ENCODE measurements at regions not wholly inside any gene's neighbourhood (a gene's known extent, or its start where the extent isn't known, plus 50 kb on each side); places are given as distances from the start of the nearest gene placed in this dataset.
"Not testable (repeated sequence)": the region's sequence is repeated elsewhere in the genome, so short reads cannot be mapped to it uniquely, and the experiment has no call there.

DNA sequence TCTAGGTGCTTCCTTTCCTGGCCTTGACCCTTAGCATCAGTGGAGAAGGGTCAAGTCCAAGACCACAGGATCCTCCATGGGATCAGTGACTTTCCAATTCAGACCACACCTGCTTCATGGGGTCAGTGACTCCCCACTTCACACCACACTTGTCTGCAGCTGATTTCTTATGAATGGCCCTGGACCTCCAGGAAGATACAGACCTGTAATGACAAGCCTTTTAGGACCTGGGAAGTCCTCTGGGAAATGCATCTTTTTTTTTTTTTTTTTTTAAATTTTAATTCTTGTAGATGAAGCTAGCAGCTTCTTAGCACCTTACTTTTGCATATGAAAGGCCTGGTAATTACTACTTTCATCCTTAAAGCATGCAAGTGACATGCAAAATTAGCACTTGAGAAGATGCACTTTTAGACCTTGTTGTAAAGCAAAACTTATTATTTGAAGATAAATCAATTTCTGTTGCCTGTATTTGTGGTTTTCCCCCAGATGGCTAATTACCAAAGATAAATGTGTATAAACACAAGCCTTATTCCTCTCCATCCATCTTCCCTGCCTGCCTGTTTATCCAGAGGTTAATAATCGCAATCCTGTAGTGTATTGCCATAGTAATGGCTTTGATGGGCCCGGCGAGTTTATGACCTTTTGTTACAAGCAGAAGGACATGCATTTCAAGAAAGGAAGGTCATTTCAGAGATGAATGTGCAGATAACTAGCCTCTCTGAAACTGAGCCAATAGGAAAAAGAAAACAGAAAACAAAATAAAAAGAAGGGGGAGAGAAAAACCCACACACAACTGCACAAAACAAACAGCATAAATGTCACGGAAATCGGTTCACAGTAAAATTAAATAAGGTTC, 1018.7 kb downstream of the TYW1 start:
- no peak for DNase-seq (ENCODE audit: low spot score)

DNA sequence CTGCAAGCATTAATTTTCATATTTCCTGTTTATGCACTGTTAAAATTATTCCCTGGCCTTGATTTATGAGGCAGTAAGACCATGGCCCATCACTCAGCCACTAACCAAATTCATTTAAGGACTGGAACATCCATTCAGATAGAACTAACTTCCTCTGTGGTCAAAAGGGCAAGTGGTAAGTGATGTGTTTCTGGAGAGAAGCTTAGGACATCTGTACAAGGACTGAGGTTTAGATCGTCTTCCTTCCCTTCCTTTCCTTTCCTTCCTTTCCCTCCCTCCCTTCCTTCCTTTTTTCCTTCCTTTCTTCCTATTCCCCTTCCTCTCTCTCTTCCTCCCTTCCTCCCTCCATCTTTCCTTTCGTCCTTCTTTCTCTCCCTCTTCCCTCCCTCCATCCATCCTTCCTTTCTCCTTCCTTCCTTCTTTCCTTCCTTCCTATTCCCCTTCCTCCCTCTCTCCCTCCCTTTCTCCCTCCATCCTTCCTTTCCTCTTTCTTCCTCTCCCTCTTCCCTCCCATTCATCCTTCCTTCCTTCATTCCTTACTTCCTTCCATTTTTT, 1019.4 kb downstream of the TYW1 start:
- DNase-seq (ENCODE audit: low spot score) = no peak

DNA sequence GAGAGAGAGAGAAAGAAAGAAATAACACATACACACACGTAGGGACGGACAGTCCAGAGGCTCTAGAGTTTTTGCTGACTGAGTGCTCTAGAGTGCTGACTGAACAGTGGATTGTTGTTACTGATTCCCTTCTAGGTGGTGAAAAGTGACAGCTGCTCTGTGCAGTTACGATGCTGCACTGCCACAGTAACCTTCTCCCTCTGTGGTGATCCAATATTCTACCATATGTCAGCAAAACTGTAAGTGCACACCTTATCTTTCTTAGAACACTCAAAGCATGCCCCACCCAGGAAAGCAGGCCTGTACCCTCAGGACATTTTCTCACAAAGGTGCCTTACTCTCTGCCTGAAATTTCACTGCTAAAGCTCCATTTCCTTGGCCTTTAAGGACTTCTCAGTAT, 1023.5 kb downstream of the TYW1 start:
- no peak for DNase-seq (ENCODE audit: low spot score)

DNA sequence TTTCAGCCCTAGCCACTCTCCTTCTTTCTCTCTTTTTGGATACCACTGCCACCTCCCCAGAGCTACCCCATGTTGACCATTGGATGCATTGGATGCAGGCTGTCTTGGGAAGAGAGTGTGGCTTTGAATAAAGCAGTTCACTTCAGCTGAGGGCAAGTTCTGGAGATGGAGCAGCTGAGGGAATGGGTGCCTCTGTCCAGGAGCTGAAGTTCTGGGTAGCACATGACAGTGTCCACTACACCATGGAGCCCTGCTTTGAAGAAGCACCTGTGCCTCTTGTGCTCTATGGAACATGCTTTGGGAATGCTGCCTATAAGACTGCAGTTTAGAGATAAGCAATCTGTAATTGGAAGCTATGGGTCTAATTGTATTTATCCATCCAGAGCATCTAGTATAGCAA, 1028.7 kb downstream of the TYW1 start:
- DNase-seq (ENCODE audit: low spot score) = no peak

DNA sequence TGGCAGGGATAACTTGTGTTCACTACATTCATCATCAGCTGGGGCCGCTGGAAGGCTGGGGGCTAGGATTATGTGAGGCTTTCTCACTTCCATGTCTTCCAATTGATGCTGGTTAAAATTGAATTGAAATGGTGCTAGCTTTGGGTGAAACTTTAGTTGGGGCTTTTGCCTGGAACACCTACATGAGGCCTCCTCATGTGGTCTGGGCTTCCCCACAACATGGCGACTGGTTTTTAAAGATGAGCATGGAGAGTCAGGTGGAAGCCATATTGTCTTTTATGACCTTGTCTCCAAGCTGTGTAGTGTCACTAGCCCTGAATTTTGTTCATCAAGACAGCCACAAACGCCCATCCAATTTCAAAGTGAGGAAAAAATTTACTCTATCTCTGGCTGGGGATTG, 1033.9 kb downstream of the TYW1 start:
- DNase-seq (ENCODE audit: low spot score) = no peak

DNA sequence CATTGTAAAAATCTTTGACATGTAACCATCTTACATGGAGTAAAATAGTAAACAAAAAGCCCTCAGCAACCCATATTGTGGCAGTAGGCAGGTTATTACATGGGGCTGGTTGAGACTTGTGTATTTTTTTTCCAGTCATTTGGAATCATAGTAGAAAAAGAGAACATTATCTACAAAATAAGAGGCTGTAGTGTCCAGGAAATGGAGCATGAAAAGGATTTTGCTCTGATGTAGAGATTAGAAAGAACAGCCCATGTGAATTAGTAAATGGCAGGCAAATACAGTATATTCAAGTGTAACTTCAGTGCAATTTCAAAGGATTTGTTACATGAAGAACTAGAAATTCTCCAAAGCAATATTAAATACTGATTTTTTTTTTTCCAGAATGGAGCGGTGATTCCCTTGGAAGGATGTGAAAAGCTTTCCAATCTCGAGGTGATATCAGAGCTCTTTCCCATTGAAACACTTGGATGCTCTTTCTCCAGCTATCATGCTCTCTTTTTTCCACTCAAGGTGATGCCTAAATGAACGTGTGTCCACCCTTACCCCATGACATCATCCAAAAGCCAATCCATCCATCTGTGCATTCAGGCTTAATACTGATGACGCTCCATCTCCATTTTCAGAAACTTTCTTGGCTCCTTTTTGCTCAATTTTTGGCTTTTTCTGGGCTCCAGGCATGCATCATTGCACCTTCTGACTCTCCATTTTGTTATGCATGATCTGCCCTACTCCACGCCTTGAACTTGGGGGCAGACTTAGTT, 1034.7 kb downstream of the TYW1 start:
- DNase-seq (ENCODE audit: low spot score) = no peak

DNA sequence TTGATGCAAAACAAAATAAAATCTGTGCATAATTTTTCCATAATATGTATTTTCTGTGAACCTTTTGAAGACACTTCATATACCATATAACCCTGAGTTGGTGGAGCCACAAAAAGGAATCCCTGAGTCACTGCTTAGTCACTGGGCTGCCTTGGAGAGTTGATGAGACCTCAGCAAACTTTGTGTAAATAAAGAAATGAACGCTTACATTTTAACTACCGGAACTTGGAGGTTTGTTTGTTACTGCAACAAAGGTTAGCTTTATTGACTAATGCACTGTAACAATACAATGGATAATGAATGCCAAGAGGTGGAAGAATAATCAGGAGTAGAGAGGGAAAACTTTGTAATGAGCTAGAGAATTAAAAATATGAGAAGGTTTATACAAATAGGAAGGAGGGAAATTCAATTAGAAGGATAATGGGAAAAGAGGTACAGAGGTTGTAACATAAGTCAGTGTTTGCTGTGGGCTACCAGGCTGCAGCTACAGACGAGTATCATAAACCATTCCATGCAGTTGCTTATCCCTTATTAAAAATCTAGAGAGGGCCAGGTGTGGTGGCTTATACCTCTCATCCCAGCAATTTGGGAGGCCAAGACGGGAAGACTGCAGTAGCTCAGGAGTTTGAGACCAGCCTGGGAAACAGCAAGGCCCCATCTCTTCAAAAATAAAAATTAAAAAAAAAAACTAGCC, 1042.1 kb downstream of the TYW1 start:
- peak; percentile 65 for DNase-seq (ENCODE audit: low spot score)

DNA sequence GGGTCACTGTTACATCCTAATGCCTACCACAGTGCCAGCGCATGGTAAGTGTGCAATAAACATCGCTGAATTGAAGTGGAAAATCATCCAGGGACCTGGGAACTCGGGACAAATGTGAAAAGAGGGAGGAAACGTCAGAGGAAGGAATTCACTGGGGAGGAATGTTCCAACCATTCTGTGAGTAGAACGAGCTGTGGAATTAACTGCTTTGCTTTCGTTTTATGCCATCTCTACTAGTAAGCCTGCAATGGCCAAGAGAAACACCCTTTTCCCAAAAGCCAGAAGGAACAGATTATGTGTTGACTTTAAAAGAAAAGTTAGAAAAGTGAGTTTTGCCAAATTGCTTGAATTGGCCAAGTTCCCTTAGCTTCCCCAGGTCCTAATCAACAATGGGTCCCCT, 1044.9 kb downstream of the TYW1 start:
- peak; percentile 9 for DNase-seq (ENCODE audit: low spot score)

DNA sequence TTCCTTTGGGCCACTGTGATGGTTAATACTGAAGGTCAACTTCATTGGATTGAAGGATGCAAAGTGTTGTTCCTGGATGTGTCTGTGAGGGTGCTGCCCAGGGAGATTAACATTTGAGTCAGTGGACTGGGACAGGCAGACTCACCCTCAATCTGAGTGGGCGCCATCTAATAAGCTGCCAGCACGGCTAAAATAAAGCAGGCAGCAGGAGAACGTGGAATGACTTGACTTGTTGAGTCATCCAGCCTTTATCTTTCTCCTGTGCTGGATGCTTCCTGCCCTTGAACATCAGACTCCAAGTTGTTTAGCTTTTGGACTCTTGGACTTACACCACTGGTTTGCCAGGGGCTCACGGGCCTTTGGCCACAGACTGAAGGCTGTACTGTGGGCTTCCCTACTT, 1046.9 kb downstream of the TYW1 start:
- no peak for DNase-seq (ENCODE audit: low spot score)

DNA sequence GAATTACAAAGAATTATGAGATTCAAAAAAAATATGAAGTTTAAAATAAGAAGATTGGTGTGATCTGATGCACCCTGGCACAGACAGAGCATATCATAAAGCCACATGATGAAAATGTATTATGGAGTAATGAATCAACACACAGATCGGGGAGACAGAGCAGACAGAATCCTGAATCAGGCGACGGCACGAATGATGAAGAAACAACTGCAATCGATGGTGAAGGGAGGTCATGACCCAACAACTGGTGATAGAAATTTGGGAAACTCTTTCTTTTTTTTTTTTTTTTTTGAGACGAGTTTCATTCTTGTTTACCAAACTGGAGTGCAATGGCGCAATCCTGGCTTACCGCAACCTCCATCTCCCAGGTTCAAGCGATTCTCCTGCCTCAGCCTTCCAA, 1054.0 kb downstream of the TYW1 start:
- no peak for DNase-seq (ENCODE audit: low spot score)

DNA sequence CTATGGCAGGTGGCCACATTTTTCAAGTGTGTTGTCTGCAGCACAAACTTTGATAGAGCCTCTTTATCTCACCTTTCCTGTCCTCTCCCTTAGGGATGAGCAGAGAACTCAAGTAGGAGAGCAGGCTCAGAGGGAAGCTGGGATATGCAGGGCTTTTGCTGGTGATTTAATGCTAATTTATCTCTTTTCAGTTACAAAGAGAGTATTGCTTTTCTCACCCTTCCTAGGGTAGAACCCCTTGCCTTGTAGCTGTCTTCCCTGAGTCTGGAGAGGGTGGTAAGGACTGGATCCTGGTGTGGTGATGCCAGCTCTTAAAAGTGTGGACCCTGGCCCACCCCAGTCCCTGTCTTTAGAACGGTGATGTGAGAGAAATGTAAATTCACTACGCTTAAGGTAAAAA, 1061.4 kb downstream of the TYW1 start:
- no peak for DNase-seq (ENCODE audit: low spot score)

DNA sequence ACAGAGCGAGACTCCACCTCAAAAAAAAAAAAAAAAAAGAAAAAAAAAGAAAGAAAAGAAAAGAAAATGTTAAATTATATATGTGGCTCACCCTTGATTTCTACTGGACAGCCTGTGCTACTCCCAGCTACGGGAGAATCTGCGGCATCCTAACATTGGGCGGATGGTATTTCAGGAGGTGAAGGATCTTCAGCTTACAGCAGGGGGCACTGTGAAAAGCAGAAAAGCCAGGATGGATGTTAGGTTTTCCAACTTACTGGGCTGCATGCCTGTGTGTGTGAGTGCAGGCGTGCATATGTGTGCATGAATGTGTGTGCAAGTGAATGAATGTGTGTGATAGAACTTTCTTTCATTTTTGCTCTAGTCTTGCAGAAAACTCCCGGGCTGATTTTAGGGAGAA, 1066.5 kb downstream of the TYW1 start:
- no peak for DNase-seq (ENCODE audit: low spot score)

DNA sequence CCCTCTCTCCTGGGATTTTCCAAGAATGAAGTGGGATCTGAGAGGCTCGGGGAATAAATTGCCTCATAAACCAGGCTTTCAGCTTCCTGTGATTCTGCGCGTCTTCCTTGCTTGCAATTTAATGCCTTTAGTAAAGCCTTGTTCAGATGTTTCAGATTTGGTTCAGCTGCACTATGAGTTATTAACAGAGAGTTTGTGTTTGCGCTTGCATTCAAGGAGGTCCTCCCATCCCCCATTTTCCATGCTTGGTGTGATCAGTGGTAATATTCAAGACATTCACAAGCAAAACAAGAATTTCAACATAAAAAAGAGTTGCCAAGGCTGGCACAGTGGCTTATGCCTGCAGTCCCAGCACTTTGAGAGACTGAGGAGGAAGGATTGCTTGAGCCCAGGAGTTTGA, 1068.9 kb downstream of the TYW1 start:
- no peak for DNase-seq (ENCODE audit: low spot score)

DNA sequence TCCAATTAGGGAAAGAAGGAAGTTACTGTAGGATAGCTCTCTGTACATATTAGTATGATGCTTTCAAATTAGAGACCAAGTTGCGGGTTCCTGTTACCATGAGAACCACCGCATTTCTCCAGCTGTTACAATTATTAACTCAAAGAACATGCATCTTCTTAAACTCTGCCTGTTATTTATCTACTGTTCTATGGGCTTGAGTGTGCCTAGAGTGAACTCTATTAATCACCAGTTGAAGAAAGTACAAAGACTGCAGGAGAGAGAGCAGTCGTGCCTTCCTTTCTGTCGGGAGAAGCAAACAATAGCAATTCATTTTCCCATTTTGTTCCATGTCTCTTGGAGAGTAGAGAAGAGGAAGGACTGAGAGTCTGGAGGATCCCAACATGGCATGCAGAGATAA, 1071.2 kb downstream of the TYW1 start:
- DNase-seq (ENCODE audit: low spot score) = no peak

DNA sequence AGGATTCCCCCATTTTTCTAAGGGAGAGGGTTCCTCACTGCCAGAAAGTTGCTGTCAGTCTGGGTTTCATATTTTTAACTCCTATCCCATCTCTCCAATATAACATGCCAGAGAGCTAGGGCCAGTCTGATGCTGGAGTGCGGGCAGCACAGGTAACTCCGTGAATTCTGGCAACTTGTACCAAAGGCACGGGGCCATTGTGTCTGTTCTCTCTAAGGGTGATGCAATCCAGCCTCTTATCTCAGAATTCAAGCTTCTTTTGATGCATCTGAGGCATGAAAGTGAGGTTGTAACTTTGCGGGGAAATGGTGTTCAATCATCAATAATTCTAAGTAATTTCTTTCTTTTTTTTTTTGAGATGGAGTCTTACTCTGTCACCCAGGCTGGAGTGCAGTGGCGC, 1074.4 kb downstream of the TYW1 start:
- no peak for DNase-seq (ENCODE audit: low spot score)

DNA sequence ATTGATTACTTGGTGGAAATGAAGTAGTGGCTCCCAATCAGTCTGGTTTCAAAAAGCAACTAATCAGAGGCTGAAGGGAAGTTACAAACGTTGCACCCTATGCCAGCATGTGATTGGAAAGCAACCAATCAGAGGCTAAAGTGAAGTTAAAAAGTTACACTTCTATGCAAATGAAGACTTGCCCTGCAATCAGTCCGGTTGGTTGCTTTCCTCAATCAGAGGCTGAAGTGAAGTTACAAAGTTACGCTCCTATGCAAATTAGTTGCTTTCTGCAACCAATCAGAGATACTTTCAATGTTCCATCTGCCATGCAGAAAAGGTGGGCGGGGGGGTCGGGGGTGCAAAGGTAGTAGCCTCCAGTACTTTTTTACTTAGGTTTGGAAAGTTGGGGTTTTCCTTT, 1077.1 kb downstream of the TYW1 start:
- DNase-seq (ENCODE audit: low spot score) = no peak

DNA sequence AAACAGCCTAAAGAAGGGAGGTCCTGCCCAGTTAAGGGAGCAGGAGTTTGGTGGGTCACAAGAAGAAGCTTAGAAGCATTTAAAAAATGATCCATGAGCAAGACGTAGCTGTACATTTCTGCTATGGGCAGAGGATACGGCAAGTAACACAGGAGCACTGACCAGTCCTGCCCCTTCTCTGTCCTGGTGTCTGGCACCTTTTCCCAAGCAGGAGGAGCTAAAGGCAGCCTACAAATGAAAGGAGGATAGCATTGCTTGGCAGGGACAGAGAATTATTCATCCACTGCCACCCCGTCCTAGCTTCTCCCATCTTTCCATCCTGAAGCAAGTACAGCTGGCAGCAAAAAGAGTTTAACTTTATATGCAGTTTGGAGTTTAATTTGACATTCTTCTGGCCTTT, 1077.6 kb downstream of the TYW1 start:
- no peak for DNase-seq (ENCODE audit: low spot score)

DNA sequence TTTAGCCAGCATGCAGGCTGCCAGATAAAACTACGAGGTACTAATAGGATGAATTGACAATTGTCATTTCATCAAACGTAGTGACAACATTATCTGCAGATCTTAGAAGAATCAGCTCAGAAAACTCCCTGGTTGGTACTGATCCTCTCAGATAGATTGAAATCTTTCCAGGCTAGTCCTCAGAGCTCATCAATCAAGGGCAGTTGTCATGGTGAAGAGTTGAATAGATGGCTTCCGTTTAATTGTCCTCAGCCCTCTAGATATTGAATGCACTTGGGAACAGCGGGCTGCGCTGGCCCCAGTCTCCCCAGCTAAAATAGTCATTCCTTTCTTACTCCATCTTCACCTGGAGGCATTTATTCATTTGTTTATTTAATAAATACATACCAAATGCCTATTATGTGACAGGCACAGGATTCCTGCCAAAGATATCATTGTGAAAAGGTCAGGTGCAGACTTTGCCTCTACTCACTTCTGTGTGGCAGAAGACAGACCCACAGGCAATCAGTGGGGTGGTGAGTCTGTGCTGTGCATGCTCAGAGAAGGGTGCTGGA, 1081.6 kb downstream of the TYW1 start:
- no peak for DNase-seq (ENCODE audit: low spot score)

DNA sequence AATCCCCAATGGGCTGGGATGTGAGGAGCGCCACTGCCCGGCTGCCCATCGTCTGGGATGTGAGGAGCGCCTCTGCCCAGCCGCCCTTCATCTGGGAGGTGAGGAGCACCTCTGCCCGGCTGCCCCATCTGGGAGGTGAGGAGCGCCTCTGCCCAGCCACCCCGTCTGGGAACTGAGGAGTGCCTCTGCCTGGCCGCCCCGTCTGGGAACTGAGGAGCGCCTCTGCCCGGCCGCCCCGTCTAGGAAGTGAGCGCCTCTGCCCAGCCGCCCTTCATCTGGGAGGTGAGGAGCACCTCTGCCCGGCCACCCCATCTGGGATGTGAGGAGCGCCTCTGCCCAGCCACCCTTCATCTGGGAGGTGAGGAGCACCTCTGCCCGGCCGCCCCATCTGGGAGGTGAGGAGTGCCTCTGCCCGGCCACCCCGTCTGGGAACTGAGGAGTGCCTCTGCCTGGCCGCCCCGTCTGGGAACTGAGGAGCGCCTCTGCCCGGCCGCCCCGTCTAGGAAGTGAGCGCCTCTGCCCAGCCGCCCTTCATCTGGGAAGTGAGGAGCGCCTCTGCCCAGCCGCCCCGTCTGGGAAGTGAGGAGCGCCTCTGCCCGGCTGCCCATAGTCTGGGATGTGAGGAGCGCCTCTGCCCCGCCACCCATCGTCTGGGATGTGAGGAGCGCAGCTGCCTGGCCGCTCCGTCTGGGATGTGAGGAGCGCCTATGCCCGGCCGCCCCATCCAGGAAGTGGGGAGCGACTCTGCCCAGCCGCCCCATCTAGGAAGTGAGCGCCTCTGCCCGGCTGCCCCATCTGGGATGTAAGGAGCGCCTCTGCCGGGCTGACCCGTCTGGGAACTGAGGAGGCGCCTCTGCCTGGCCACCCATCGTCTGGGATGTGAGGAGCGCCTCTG, 1085.7 kb downstream of the TYW1 start:
- not testable (repeated sequence) for DNase-seq (ENCODE audit: low spot score)

DNA sequence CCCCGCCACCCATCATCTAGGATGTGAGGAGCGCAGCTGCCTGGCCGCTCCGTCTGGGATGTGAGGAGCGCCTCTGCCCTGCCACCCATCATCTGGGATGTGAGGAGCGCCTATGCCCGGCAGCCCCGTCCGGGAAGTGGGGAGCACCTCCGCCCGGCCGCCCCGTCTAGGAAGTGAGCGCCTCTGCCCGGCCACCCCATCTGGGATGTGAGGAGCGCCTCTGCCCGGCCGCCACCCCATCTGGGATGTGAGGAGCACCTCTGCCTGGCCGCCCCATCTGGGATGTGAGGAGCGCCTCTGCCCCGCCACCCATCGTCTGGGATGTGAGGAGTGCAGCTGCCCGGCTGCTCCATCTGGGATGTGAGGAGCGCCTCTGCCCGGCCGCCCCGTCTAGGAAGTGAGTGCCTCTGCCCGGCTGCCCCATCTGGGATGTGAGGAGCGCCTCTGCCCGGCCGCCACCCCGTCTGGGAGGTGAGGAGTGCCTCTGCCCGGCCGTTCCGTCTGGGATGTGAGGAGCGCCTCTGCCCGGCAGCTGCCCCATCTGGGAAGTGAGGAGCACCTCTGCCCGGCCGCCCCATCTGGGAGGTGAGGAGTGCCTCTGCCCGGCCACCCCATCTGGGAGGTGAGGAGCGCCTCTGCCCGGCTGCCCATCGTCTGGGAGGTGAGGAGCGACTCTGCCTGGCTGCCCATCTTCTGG, 1086.5 kb downstream of the TYW1 start:
- DNase-seq (ENCODE audit: low spot score) = not testable (repeated sequence)

DNA sequence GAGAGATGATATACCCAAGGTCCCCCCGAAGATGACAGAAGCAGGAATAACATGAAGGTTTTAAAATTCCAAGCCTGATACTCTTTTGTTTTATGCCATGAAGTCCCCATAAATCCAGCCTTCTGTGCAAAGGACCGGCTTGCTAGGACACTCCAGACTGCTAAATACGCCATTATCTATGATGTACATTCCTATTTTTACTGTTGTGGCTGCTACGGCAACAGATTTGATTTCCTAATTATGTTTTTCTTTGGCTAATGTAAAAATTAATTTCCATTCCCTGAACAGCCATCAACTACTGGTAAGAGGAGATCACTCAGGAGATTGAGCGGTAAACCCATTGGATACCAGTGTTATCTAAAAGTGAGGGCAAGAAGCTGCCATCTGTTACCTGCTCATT, 1090.8 kb downstream of the TYW1 start:
- DNase-seq (ENCODE audit: low spot score) = no peak
